Uterus (tissue), 2 donors: ENCODE measurements at regions not wholly inside any gene's neighbourhood (a gene's known extent, or its start where the extent isn't known, plus 50 kb on each side); places are given as distances from the start of the nearest gene placed in this dataset.

ENCODE experiments used
- POLR2A ChIP-seq, 2 donors: fragments of 450-650 bp; IDR thresholded peaks; one replicate each; pipeline ENCODE4 v1.6.1; 2016; ENCODE audit warnings: antibody characterized with exemption in 2 of 2, mild to moderate bottlenecking in 1 of 2, moderate library complexity in 1 of 2
- TF ChIP-seq, protein P1 (sequence below), 4 experiments: fragments of 200-600 bp in 2 of 4; fragments of 450-650 bp in 2 of 4; sonication (generic) in 2 of 4; IDR thresholded peaks; one replicate each; pipeline ENCODE4 v1.5.1; 2016 to 2019; ENCODE audit warnings: antibody characterized with exemption in 4 of 4, mild to moderate bottlenecking in 2 of 4, moderate library complexity in 1 of 4

DNA sequence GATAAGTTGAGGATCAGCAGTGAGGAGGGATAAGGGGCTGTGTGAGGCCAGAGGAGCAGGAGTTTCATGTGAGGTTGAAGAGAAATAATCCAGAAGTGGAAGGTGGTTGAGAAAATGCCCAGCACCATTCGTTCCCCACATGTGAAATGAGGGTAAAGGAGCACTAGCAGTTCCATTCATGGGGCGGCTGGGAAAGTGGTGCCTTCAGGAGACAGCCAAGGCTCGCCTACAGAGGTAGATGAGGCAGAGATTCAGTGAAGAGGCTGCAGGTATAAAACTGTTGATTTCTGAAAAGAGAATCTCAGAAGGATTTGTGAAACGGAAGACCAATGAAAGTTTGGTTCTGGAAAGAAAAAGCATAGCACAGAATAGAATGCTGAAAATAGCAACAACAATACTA is 272.6 kb downstream of the MSX2 start:
- TF ChIP-seq, protein P1, sequence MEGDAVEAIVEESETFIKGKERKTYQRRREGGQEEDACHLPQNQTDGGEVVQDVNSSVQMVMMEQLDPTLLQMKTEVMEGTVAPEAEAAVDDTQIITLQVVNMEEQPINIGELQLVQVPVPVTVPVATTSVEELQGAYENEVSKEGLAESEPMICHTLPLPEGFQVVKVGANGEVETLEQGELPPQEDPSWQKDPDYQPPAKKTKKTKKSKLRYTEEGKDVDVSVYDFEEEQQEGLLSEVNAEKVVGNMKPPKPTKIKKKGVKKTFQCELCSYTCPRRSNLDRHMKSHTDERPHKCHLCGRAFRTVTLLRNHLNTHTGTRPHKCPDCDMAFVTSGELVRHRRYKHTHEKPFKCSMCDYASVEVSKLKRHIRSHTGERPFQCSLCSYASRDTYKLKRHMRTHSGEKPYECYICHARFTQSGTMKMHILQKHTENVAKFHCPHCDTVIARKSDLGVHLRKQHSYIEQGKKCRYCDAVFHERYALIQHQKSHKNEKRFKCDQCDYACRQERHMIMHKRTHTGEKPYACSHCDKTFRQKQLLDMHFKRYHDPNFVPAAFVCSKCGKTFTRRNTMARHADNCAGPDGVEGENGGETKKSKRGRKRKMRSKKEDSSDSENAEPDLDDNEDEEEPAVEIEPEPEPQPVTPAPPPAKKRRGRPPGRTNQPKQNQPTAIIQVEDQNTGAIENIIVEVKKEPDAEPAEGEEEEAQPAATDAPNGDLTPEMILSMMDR (IDR thresholded peaks at IDR 0.05): no peak
- no peak for TF ChIP-seq POLR2A (IDR thresholded peaks at IDR 0.05)
